ENCODE measurements at regions not wholly inside any gene's neighbourhood (a gene's known extent, or its start where the extent isn't known, plus 50 kb on each side); places are given as distances from the start of the nearest gene placed in this dataset.
"Not testable (repeated sequence)": the region's sequence is repeated elsewhere in the genome, so short reads cannot be mapped to it uniquely, and the experiment has no call there.

DNA sequence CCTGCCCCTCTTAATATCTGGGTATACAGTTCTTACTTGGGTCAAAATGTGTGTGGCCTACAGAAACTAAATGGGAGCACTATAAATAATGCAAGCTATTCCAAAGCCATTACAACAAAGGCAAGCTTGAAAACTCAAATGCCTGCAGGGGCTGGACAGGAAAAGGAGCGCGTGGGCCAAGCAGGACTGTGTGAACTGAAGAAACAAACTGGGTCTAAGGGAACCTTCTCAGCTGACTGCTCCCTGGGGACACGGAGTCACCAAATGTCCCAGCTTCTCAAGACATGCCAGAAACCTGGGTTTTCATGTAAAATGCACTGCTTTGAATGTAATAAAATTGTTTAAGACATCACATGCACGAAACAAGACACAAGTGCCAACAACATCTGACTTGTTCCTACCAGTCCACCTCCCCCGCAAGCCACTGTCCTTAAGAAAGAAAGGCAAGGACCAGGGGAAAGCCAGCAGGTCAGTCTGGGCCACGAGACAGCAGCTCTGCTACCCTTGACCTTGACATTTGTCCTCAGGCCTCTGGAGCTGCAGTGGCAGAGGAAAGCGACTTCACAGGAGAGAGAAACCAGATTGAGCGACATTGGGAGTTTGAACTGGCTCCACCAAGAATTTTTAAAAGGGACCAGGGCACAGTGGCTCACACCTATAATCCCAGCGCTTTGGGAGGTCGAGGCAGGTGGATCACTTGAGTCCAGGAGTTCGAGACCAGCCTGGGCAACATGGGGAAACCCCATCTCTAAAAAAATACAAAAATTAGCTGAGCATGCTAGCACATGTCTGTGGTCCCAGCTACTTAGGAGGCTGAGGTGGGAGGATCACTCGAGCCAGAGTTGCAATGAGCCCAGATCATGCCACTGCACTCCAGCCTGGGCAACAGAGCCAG, 89.7 kb upstream of the SH3BP4 start:
- Histone ChIP-seq H2AFZ (ENCODE audit: control insufficient read depth, low read length) (no peak overlapping the region), H3K4me2 (ENCODE audit: control insufficient read depth, extremely low read depth, insufficient read depth, low read depth, low read length) (no peak overlapping the region), H3K9me3 (ENCODE audit: control insufficient read depth, low read depth, low read length) (no peaks in the 10 kb centered on the region), H4K20me1 (ENCODE audit: control insufficient read depth, extremely low read depth, insufficient read depth, low read length) (no peaks in the 10 kb centered on the region), H3K4me3 (ENCODE audit: control insufficient read depth in 2 of 3, extremely low read depth in 1 of 3, insufficient read depth in 2 of 3, low read depth in 1 of 3, low read length in 3 of 3) (no peak overlapping the region), H3K4me1 (ENCODE audit: control insufficient read depth, extremely low read depth, insufficient read depth, low read length) (peaks cover 27% of the 10 kb centered on the region), H3K36me3 (ENCODE audit: control insufficient read depth in 2 of 2, extremely low read depth in 1 of 2, insufficient read depth in 2 of 2, low read length in 2 of 2) (no peaks in the 10 kb centered on the region), H3K27me3 (ENCODE audit: control insufficient read depth, extremely low read depth, insufficient read depth, low read length) (no peaks in the 10 kb centered on the region), H3K9ac (ENCODE audit: control insufficient read depth, extremely low read depth, insufficient read depth, low read length) (no peak overlapping the region), H3K27ac (ENCODE audit: control insufficient read depth, insufficient read depth, low read length) (no peak overlapping the region), H3K79me2 (ENCODE audit: control insufficient read depth, insufficient read depth, low read length) (no peaks in the 10 kb centered on the region), H3K9me1 (ENCODE audit: control insufficient read depth, extremely low read depth, insufficient read depth, low read length) (no peaks in the 10 kb centered on the region)
- DNase-seq (ENCODE audit: low read depth, low spot score) (no peak), FAIRE-seq (no peak)
- dilution Hi-C loops (cut with MboI; ENCODE audit: extremely low pct_ligation_motif_present, low sequenced_read_pairs): no loop called here
- no peak for TF ChIP-seq CTCF (optimal IDR thresholded peaks at IDR 0.05 in 1 of 3, IDR thresholded peaks at IDR 0.05 in 1 of 3, conservative IDR thresholded peaks at IDR 0.05 in 1 of 3; ENCODE audit: extremely low read depth in 1 of 3, insufficient read depth in 2 of 3, low read length in 3 of 3)
- TF ChIP-seq EZH2 (IDR thresholded peaks at IDR 0.05; ENCODE audit: low read length): no peak

- H3K36me3 ChIP-seq (ENCODE audit: control insufficient read depth in 2 of 2, extremely low read depth in 1 of 2, insufficient read depth in 2 of 2, low read length in 2 of 2); dilution Hi-C loops (cut with MboI; ENCODE audit: extremely low pct_ligation_motif_present, low sequenced_read_pairs); DNase-seq (ENCODE audit: low read depth, low spot score): not testable (repeated sequence)
Measured at GRCh38 chr2:234859330-234859872, 92.4 kb upstream of the SH3BP4 start.

More at GRCh38 chr2:234859330-234859872, 92.4 kb upstream of the SH3BP4 start:
- H3K9ac ChIP-seq (ENCODE audit: control insufficient read depth, extremely low read depth, insufficient read depth, low read length); H3K4me2 ChIP-seq (ENCODE audit: control insufficient read depth, extremely low read depth, insufficient read depth, low read depth, low read length); H2AFZ ChIP-seq (ENCODE audit: control insufficient read depth, low read length); FAIRE-seq; H4K20me1 ChIP-seq (ENCODE audit: control insufficient read depth, extremely low read depth, insufficient read depth, low read length); H3K4me3 ChIP-seq (ENCODE audit: control insufficient read depth in 2 of 3, extremely low read depth in 1 of 3, insufficient read depth in 2 of 3, low read depth in 1 of 3, low read length in 3 of 3); H3K79me2 ChIP-seq (ENCODE audit: control insufficient read depth, insufficient read depth, low read length); H3K9me1 ChIP-seq (ENCODE audit: control insufficient read depth, extremely low read depth, insufficient read depth, low read length); H3K27ac ChIP-seq (ENCODE audit: control insufficient read depth, insufficient read depth, low read length); H3K27me3 ChIP-seq (ENCODE audit: control insufficient read depth, extremely low read depth, insufficient read depth, low read length); H3K9me3 ChIP-seq (ENCODE audit: control insufficient read depth, low read depth, low read length): not testable (repeated sequence)
- H3K4me1 ChIP-seq (ENCODE audit: control insufficient read depth, extremely low read depth, insufficient read depth, low read length): peaks cover 27% of the 10 kb centered on the region

All from keratinocyte (primary cell).